Loucy (cell line): ENCODE measurements at regions not wholly inside any gene's neighbourhood (a gene's known extent, or its start where the extent isn't known, plus 50 kb on each side); places are given as distances from the start of the nearest gene placed in this dataset.

ENCODE experiments used
- H2AFZ ChIP-seq: fragments of 200-600 bp; sonication (generic); 2 replicates; pipeline ENCODE4 v1.6.0; 2016; ENCODE audit warnings: antibody characterized with exemption, mild to moderate bottlenecking, low read length, moderate library complexity
- H3F3A ChIP-seq: fragments of 200-600 bp; 2 replicates; pipeline ENCODE4 v1.6.0; 2016; ENCODE audit warnings: antibody characterized with exemption, low read depth, mild to moderate bottlenecking
- H3K27me3 ChIP-seq: fragments of 200-600 bp; sonication (generic); 2 replicates; pipeline ENCODE4 v1.6.1; 2014; ENCODE audit warnings: low read length, mild to moderate bottlenecking; ENCODE audit not compliant: insufficient read depth, poor library complexity, severe bottlenecking
- H3K36me3 ChIP-seq: fragments of 200-600 bp; sonication (generic); 2 replicates; pipeline ENCODE4 v1.6.1; 2016; ENCODE audit warnings: low read length; ENCODE audit not compliant: insufficient read depth
- H3K4me1 ChIP-seq: fragments of 200-600 bp; sonication (generic); 2 replicates; pipeline ENCODE4 v1.5.1; 2014; ENCODE audit warnings: low read length, mild to moderate bottlenecking; ENCODE audit not compliant: insufficient read depth, poor library complexity, severe bottlenecking
- H3K4me2 ChIP-seq: fragments of 200-600 bp; sonication (generic); 2 replicates; pipeline ENCODE4 v1.6.0; 2014; ENCODE audit warnings: antibody characterized with exemption, low read length, low read depth, mild to moderate bottlenecking; ENCODE audit not compliant: poor library complexity, severe bottlenecking
- H3K4me3 ChIP-seq: fragments of 200-600 bp; sonication (generic); 2 replicates; pipeline ENCODE4 v1.5.1; 2014; ENCODE audit warnings: low read length, mild to moderate bottlenecking, mixed read lengths; ENCODE audit not compliant: poor library complexity, severe bottlenecking
- H3K79me2 ChIP-seq: fragments of 200-600 bp; sonication (generic); 2 replicates; pipeline ENCODE4 v1.6.1; 2014; ENCODE audit warnings: low read length; ENCODE audit not compliant: insufficient read depth
- H3K9ac ChIP-seq: fragments of 200-600 bp; sonication (generic); 2 replicates; pipeline ENCODE4 v1.6.0; 2014; ENCODE audit warnings: mild to moderate bottlenecking, low read depth, low read length, moderate library complexity; ENCODE audit not compliant: poor library complexity, severe bottlenecking
- H3K9me2 ChIP-seq: fragments of 200-600 bp; sonication (generic); replicated peaks from 2 replicates; pipeline ENCODE4 v1.6.1; 2016; ENCODE audit warnings: low read depth, low read length, mixed read lengths
- H3K9me3 ChIP-seq: fragments of 200-600 bp; sonication (generic); 2 replicates; pipeline ENCODE4 v1.6.1; 2014; ENCODE audit warnings: mild to moderate bottlenecking, antibody characterized with exemption, low read length, low read depth; ENCODE audit not compliant: insufficient read depth
- H4K20me1 ChIP-seq: fragments of 200-600 bp; sonication (generic); 2 replicates; pipeline ENCODE4 v1.6.0; 2014; ENCODE audit warnings: antibody characterized with exemption, low read length, mild to moderate bottlenecking; ENCODE audit not compliant: insufficient read depth, poor library complexity, severe bottlenecking
- EZH2phosphoT487 ChIP-seq: fragments of 200-600 bp; IDR thresholded peaks from 2 replicates; pipeline ENCODE4 v1.6.1; 2018; ENCODE audit warnings: antibody characterized with exemption, mild to moderate bottlenecking, moderate library complexity, borderline replicate concordance
- TF ChIP-seq, protein P1 (sequence below): fragments of 200-600 bp; sonication (generic); conservative IDR thresholded peaks from 2 replicates; pipeline ENCODE4 v1.5.1; 2014; ENCODE audit warnings: mild to moderate bottlenecking, antibody characterized with exemption, low read length

DNA sequence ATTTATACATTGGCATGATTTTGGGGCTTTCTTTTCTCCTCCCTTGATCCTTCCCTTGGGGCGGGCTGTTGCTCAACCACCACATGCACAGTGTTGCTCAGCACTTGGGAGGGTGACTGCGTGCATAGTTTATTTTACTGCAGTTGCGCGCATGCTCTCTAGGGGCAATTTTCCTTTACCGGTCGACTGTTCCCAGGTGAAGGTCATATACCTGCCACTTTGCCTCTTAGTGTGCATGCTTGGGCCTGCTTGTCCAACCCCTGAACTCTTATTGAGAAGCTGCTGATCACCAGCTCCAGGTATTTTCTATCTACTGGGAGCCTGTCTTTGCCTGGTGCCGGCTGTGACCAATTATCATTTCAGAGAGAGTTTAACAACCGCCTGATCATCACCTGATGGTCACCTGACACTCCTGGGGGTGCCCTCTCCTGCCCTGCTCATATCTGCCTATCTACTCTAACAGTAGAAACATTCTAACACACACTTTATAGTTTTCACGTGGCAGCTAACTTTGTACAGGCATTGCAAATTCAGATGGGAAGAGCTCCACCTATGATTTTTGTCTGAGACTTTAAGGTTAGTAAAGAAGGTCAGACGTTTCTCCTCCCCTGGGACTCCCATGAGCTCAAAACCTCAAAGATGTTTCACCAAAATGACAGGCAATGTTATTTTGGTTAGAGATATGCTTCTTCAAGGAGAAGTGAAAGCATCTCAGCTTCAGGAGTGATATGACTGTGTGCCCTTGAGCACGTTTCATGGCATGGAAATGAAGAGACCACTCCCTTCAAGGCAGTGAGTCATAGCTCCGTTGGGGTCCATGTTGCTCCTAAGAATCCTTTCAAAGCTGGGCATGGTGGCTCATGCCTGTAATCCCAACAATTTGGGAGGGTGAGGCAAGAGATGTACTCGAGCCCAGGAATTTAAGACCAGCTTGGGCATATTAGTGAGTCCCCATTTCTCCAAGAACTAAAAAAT is 227.5 kb upstream of the MYLIP start:
- Histone ChIP-seq H3K4me1 (peaks cover 58% of the 10 kb centered on the region), H2AFZ (peak overlapping the region; percentile 83), H3K4me3 (peak overlapping the region; percentile 43), H4K20me1 (no peaks in the 10 kb centered on the region), H3K27me3 (no peaks in the 10 kb centered on the region), H3K9ac (peak overlapping the region; percentile 56), H3K36me3 (no peaks in the 10 kb centered on the region), H3K9me3 (no peaks in the 10 kb centered on the region), H3K9me2 (no peaks in the 10 kb centered on the region), H3K4me2 (peak overlapping the region; percentile 67), H3F3A (peaks cover 5% of the 10 kb centered on the region; the same call in 1 of the 2 replicates), H3K79me2 (no peaks in the 10 kb centered on the region)
- no peak for TF ChIP-seq EZH2phosphoT487
- TF ChIP-seq, protein P1, sequence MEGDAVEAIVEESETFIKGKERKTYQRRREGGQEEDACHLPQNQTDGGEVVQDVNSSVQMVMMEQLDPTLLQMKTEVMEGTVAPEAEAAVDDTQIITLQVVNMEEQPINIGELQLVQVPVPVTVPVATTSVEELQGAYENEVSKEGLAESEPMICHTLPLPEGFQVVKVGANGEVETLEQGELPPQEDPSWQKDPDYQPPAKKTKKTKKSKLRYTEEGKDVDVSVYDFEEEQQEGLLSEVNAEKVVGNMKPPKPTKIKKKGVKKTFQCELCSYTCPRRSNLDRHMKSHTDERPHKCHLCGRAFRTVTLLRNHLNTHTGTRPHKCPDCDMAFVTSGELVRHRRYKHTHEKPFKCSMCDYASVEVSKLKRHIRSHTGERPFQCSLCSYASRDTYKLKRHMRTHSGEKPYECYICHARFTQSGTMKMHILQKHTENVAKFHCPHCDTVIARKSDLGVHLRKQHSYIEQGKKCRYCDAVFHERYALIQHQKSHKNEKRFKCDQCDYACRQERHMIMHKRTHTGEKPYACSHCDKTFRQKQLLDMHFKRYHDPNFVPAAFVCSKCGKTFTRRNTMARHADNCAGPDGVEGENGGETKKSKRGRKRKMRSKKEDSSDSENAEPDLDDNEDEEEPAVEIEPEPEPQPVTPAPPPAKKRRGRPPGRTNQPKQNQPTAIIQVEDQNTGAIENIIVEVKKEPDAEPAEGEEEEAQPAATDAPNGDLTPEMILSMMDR, result no peak; the same call in none of the 2 replicates

DNA sequence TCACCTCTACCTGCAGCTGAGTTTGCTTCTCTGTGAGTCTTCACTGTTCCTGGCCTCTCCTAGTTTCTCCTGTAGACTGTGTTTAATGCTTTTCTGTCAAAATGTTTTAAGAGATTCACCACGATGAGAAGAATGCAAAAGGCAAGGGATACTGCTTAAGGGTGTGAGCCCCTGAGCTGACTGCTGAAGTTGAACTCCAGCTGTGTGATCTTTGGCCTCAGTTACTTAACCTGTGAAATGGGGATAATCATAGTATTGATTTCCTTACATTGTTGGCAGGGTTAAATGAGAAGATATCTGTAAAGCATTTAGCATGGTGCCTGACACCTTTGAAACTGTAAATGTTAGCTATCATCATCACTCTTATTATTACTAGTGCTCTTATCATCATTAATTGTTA is 230.2 kb upstream of the MYLIP start:
- peaks cover 35% of the 10 kb centered on the region for H3K4me1 ChIP-seq

DNA sequence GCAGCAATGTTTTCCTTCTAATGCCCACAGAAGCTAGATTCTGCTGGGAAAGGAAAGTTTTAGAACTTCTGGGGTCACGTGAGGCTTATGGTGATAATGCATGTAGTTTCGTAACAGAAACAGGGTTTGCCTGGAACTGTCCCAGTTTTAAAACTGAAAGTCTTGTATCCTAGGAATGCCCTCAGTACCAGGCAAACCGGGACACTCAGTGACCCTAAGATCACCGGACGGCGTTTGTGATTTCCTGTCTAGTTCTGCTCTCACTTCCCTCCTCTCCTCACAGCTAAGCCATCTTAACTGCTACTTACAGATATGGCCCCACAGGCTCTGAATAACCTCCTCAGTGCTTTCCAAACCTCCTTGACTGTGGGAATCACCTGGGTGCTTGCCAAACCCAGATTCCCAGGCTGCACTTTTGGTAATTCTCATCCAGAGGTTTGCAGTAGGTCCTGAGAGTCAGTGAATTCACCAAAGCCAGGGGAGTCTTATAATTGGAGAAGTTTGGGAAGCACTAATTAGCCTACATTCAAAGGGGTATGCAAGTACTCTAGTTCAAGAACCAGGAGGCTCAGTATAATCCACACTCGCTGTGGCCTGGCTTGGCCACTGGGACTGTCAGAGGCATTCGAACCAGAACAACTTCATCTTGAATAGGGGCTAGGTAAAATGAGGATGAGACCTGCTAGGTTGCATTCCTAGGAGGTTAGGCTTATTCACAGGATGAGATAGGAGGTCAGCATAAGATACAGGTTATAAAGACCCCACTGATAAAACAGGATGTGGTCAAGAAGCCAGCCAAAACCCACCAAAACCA is 231.6 kb upstream of the MYLIP start:
- TF ChIP-seq EZH2phosphoT487, result no peak
- TF ChIP-seq, protein P1, result no peak
- Histone ChIP-seq H3K9me2 (no peaks in the 10 kb centered on the region), H2AFZ (peak overlapping the region; percentile 30; the same call in 1 of the 2 replicates), H4K20me1 (no peaks in the 10 kb centered on the region), H3K4me2 (no peak overlapping the region), H3K4me1 (peaks cover 34% of the 10 kb centered on the region), H3F3A (peaks cover 5% of the 10 kb centered on the region; the same call in 1 of the 2 replicates), H3K9me3 (peaks cover 11% of the 10 kb centered on the region), H3K27me3 (no peaks in the 10 kb centered on the region), H3K9ac (peak overlapping the region; percentile 33), H3K4me3 (no peak overlapping the region), H3K36me3 (no peaks in the 10 kb centered on the region), H3K79me2 (no peaks in the 10 kb centered on the region)

More for the DNA sequence above, 230.2 kb upstream of the MYLIP start:
- Histone ChIP-seq H3K4me3 (no peak overlapping the region), H3K9me3 (0 out of 2 replicates have a peak, but pooled peaks cover 5% of the 10 kb centered on the region), H3K36me3 (no peaks in the 10 kb centered on the region), H4K20me1 (no peaks in the 10 kb centered on the region), H3K9me2 (no peaks in the 10 kb centered on the region), H3F3A (peaks cover 5% of the 10 kb centered on the region; the same call in 1 of the 2 replicates), H3K27me3 (no peaks in the 10 kb centered on the region), H3K4me2 (no peak overlapping the region), H2AFZ (no peak overlapping the region), H3K79me2 (no peaks in the 10 kb centered on the region), H3K9ac (no peak overlapping the region)
- TF ChIP-seq EZH2phosphoT487, result no peak
- TF ChIP-seq, protein P1, result no peak
